IPS DF 6.9 (cell line): ENCODE measurements at regions not wholly inside any gene's neighbourhood (a gene's known extent, or its start where the extent isn't known, plus 50 kb on each side); places are given as distances from the start of the nearest gene placed in this dataset.

ENCODE experiments used
- DNase-seq: peaks from one replicate; pipeline ENCODE4 v3.0.0-alpha.2; 2013; ENCODE audit warnings: low read depth, low spot score
- H3K27ac ChIP-seq: one replicate; pipeline ENCODE4 v1.5.1; 2013; ENCODE audit warnings: low read length, control low read depth
- H3K27me3 ChIP-seq: 2 replicates; pipeline ENCODE4 v1.6.1; 2013; ENCODE audit warnings: mild to moderate bottlenecking, low read length; ENCODE audit not compliant: control insufficient read depth, insufficient read depth
- H3K36me3 ChIP-seq: 2 replicates; pipeline ENCODE4 v1.6.1; 2013; ENCODE audit warnings: low read length; ENCODE audit not compliant: control insufficient read depth, insufficient read depth
- H3K4me1 ChIP-seq: 2 replicates; pipeline ENCODE4 v1.6.1; 2013; ENCODE audit warnings: low read length; ENCODE audit not compliant: control insufficient read depth, insufficient read depth
- H3K4me3 ChIP-seq: 2 replicates; pipeline ENCODE4 v1.5.1; 2013; ENCODE audit warnings: mild to moderate bottlenecking, low read length
- H3K9me3 ChIP-seq: 2 replicates; pipeline ENCODE4 v1.6.1; 2013; ENCODE audit warnings: low read length, inconsistent platforms; ENCODE audit not compliant: control insufficient read depth, insufficient read depth
- WGBS: extraction: QIAGEN DNeasy Blood & Tissue Kit; methylation state at CpG from one replicate; pipeline ENCODE4 v1.1.7; 2013; ENCODE audit warnings: mixed read lengths, missing lambda C conversion rate; ENCODE audit not compliant: insufficient read length, insufficient coverage; 5-methylcytosine and 5-hydroxymethylcytosine counted together

- Histone ChIP-seq H3K36me3 (no peaks in the 10 kb centered on the region), H3K4me3 (no peak overlapping the region), H3K27me3 (no peaks in the 10 kb centered on the region), H3K27ac (no peak overlapping the region), H3K9me3 (no peaks in the 10 kb centered on the region), H3K4me1 (no peaks in the 10 kb centered on the region)
- DNase-seq = no peak
- no CpG with 5 or more reads among the region's 9 CpGs for WGBS
These were observed 377.7 kb upstream of the MAF start for GRCh38 chr16:79977940-79978836.

DNA sequence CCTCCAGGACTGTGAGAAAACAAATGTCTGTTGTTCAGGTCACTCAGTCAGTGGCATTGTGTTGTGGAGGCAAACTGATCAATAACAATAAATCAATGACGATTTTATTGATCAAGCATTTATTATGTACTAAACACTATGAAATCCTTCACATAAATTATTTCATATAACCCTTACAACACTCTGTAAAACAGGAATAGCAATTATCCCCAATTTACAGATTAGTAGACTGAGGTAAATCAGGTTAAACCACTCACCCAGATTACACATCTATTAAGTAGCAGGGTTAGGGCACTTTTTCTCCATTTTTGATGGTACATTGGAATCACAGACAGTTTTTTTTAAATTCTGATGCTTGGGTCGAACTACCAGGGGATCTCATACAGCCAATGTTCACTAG is 372.8 kb upstream of the MAF start:
- Histone ChIP-seq H3K27ac (no peak overlapping the region), H3K4me1 (no peaks in the 10 kb centered on the region; the same call in 1 of the 2 replicates), H3K9me3 (no peaks in the 10 kb centered on the region), H3K36me3 (no peaks in the 10 kb centered on the region), H3K27me3 (no peaks in the 10 kb centered on the region), H3K4me3 (no peak overlapping the region)
- no CpG with 5 or more reads among the region's 2 CpGs for whole genome bisulfite sequencing
- DNase-seq = no peak

DNA sequence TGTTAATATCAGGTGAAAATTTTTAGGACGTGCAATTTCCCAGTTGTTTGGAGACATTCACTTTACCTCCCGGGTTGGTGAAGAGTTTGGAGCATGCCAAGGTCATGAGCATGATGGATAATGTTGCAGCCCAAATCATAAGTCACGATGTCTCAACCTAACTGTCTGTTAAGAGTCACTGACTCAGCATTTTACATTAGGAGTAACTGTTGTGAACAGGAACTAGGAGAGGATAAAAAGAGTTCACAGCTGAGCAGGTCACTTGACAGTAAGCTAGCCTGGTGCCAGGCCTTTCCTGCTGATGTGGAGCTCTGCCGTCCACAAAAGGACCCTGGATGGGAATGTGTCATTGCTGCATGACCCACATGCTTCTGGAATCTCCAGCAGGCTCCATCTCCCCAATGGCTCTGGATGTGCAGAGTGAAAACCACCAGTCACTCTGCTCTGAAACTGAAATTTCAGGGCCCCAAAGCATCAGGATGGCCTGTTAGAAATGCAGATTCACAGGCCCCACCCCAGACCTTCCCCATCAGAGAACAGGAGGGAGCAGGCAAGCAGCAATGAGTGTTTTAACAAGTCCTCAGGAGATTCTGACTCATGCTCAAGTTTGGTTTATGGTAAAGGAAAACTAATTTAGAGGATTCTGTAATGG is 371.6 kb upstream of the MAF start:
- no peak for DNase-seq
- no peaks in the 10 kb centered on the region for H3K27me3 ChIP-seq
- H3K36me3 ChIP-seq = no peaks in the 10 kb centered on the region
- H3K27ac ChIP-seq = no peak overlapping the region
- H3K9me3 ChIP-seq = no peaks in the 10 kb centered on the region
- H3K4me1 ChIP-seq = no peaks in the 10 kb centered on the region; the same call in 1 of the 2 replicates
- H3K4me3 ChIP-seq = no peak overlapping the region
- no CpG with 5 or more reads among the region's 4 CpGs for WGBS

GRCh38 chr16:79971237-79971572 is 370.7 kb upstream of the MAF start:
- Histone ChIP-seq H3K4me3 (no peak overlapping the region), H3K9me3 (no peaks in the 10 kb centered on the region), H3K4me1 (no peaks in the 10 kb centered on the region; the same call in 1 of the 2 replicates), H3K27ac (no peak overlapping the region), H3K27me3 (no peaks in the 10 kb centered on the region), H3K36me3 (no peaks in the 10 kb centered on the region)
- DNase-seq = no peak

- H3K27me3 ChIP-seq = no peaks in the 10 kb centered on the region
- H3K4me3 ChIP-seq = no peak overlapping the region
- WGBS = no CpG with 5 or more reads among the region's 10 CpGs
- H3K36me3 ChIP-seq = no peaks in the 10 kb centered on the region
- no peak for DNase-seq
- H3K4me1 ChIP-seq = no peaks in the 10 kb centered on the region; the same call in 1 of the 2 replicates
- H3K9me3 ChIP-seq = no peaks in the 10 kb centered on the region
- no peak overlapping the region for H3K27ac ChIP-seq
These were observed 370.2 kb upstream of the MAF start for GRCh38 chr16:79970551-79971236.

DNA sequence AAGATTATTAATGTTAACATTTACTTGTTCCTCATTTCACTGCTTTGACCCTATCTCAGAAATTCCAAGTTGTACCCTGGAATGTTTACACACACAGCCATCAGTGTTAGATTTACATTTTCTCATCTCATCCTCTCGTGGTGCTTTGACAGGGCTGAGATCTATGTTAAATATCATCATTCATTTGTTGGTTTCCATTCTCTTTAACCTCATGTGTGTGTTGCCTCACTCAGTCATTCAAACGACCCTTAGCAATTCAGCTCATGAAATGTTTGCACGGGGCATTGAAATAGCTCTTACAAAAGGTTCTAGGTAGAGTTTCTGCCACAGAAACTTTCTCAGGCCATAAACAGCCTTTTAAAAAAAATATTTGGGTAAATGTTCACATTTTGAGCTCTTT is 369.6 kb upstream of the MAF start:
- no peak overlapping the region for H3K4me3 ChIP-seq
- no peaks in the 10 kb centered on the region for H3K27me3 ChIP-seq
- no peaks in the 10 kb centered on the region for H3K9me3 ChIP-seq
- WGBS = no CpG with 5 or more reads among the region's 3 CpGs
- no peak overlapping the region for H3K27ac ChIP-seq
- no peak for DNase-seq
- no peaks in the 10 kb centered on the region; the same call in 1 of the 2 replicates for H3K4me1 ChIP-seq
- no peaks in the 10 kb centered on the region for H3K36me3 ChIP-seq

GRCh38 chr16:79969458-79969857 is 368.9 kb upstream of the MAF start:
- Histone ChIP-seq H3K27me3 (no peaks in the 10 kb centered on the region), H3K4me1 (no peaks in the 10 kb centered on the region; the same call in 1 of the 2 replicates), H3K27ac (no peak overlapping the region), H3K4me3 (no peak overlapping the region), H3K36me3 (no peaks in the 10 kb centered on the region), H3K9me3 (no peaks in the 10 kb centered on the region)
- no peak for DNase-seq
- WGBS = no CpG with 5 or more reads among the region's 5 CpGs

- Histone ChIP-seq H3K36me3 (no peaks in the 10 kb centered on the region), H3K27ac (no peak overlapping the region), H3K27me3 (no peaks in the 10 kb centered on the region), H3K4me3 (no peak overlapping the region), H3K9me3 (no peaks in the 10 kb centered on the region), H3K4me1 (no peaks in the 10 kb centered on the region)
- no peak for DNase-seq
- no CpG with 5 or more reads among the region's 2 CpGs for WGBS
These were observed 365.7 kb upstream of the MAF start for GRCh38 chr16:79966226-79966625.

DNA sequence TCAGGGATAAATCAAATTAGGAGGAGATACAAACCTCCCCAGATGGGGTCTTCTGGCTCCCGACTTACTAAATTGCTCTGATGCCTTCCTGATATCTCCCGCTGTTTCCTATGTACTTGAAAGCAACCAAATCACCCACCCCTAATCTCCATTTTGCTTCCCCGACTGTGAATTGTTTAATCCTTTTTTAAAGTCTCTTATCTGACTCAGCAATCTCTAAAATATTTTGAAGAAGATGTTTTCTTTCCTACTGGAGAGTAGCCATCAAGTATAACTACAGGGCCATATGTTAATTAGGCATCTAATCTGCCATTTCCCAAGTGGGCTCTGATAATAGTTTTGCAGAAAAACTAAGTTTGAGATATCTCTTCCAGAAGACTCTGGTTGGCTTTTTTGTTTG is 365.2 kb upstream of the MAF start:
- Histone ChIP-seq H3K4me3 (no peak overlapping the region), H3K9me3 (no peaks in the 10 kb centered on the region), H3K27ac (no peak overlapping the region), H3K4me1 (no peaks in the 10 kb centered on the region), H3K36me3 (no peaks in the 10 kb centered on the region), H3K27me3 (no peaks in the 10 kb centered on the region)
- no CpG with 5 or more reads among the region's 3 CpGs for WGBS
- DNase-seq = no peak

GRCh38 chr16:79964104-79964503 is 363.6 kb upstream of the MAF start:
- no peaks in the 10 kb centered on the region for H3K9me3 ChIP-seq
- no peak overlapping the region for H3K27ac ChIP-seq
- no CpG with 5 or more reads among the region's 1 CpG for WGBS

More at GRCh38 chr16:79964104-79964503, 363.6 kb upstream of the MAF start:
- Histone ChIP-seq H3K27me3 (no peaks in the 10 kb centered on the region), H3K4me1 (no peaks in the 10 kb centered on the region), H3K4me3 (no peak overlapping the region), H3K36me3 (no peaks in the 10 kb centered on the region)
- DNase-seq = no peak
